Fibroblast of lung (primary cell): ENCODE measurements at regions not wholly inside any gene's neighbourhood (a gene's known extent, or its start where the extent isn't known, plus 50 kb on each side); places are given as distances from the start of the nearest gene placed in this dataset.

Source experiments
- DNase-seq, 2 donors: peaks; one replicate each; pipeline versions ENCODE4 v3.0.0 to v3.0.0-alpha.2; 2010; ENCODE audit warnings: low read depth in 2 of 2
- H2AFZ ChIP-seq: 2 replicates; pipeline ENCODE4 v1.5.1; 2012; ENCODE audit warnings: low read length, control low read depth, inconsistent platforms
- H3K27ac ChIP-seq: 2 replicates; pipeline ENCODE4 v1.5.1; 2011; ENCODE audit warnings: low read length, control low read depth; ENCODE audit not compliant: insufficient read depth
- H3K27me3 ChIP-seq: 2 replicates; pipeline ENCODE4 v1.5.1; 2011; ENCODE audit warnings: mild to moderate bottlenecking, low read length; ENCODE audit not compliant: control insufficient read depth, insufficient read depth
- H3K36me3 ChIP-seq: 2 replicates; pipeline ENCODE4 v1.5.1; 2011; ENCODE audit warnings: low read length; ENCODE audit not compliant: control insufficient read depth, insufficient read depth
- H3K4me1 ChIP-seq: 2 replicates; pipeline ENCODE4 v1.5.1; 2011; ENCODE audit warnings: low read length; ENCODE audit not compliant: control insufficient read depth, insufficient read depth; ENCODE audit errors: extremely low read depth
- H3K4me2 ChIP-seq: 2 replicates; pipeline ENCODE4 v1.5.1; 2011; ENCODE audit warnings: low read length, control low read depth; ENCODE audit not compliant: insufficient read depth; ENCODE audit errors: extremely low read depth
- H3K4me3 ChIP-seq, 4 experiments: fragments of 200-600 bp in 1 of 4; sonication (generic) in 1 of 4; replicated peaks in 1 of 4; 2 replicates each; pipeline ENCODE4 v1.5.1; 2011 to 2016; ENCODE audit warnings: low read length in 4 of 4, low read depth in 3 of 4, mild to moderate bottlenecking in 3 of 4, control low read depth in 2 of 4, inconsistent platforms in 1 of 4, mixed read lengths in 1 of 4; ENCODE audit not compliant: insufficient read depth in 1 of 4; ENCODE audit errors: control extremely low read depth in 1 of 4
- H3K79me2 ChIP-seq: 2 replicates; pipeline ENCODE4 v1.5.1; 2012; ENCODE audit warnings: mild to moderate bottlenecking, low read length, inconsistent platforms; ENCODE audit not compliant: control insufficient read depth, insufficient read depth
- H3K9ac ChIP-seq: 2 replicates; pipeline ENCODE4 v1.5.1; 2011; ENCODE audit warnings: mild to moderate bottlenecking, low read length, control low read depth; ENCODE audit not compliant: insufficient read depth
- H3K9me3 ChIP-seq: 2 replicates; pipeline ENCODE4 v1.5.1; 2012; ENCODE audit warnings: low read depth, low read length; ENCODE audit not compliant: control insufficient read depth, insufficient read depth
- H4K20me1 ChIP-seq: 2 replicates; pipeline ENCODE4 v1.5.1; 2011; ENCODE audit warnings: low read length; ENCODE audit not compliant: control insufficient read depth, insufficient read depth; ENCODE audit errors: extremely low read depth
- EZH2 ChIP-seq: IDR thresholded peaks from 2 replicates; pipeline ENCODE4 v1.5.1; 2012; ENCODE audit warnings: low read length, control low read depth, mild to moderate bottlenecking; ENCODE audit errors: missing control alignments
- TF ChIP-seq, protein P1 (sequence below), 2 donors: IDR thresholded peaks in 1 of 2; conservative IDR thresholded peaks in 1 of 2; 1 replicate in 1 of 2; 2 replicates in 1 of 2; pipeline ENCODE4 v1.5.1; 2011 to 2012; ENCODE audit warnings: low read length in 2 of 2, control low read depth in 1 of 2, inconsistent platforms in 1 of 2, low read depth in 1 of 2, mild to moderate bottlenecking in 1 of 2

DNA sequence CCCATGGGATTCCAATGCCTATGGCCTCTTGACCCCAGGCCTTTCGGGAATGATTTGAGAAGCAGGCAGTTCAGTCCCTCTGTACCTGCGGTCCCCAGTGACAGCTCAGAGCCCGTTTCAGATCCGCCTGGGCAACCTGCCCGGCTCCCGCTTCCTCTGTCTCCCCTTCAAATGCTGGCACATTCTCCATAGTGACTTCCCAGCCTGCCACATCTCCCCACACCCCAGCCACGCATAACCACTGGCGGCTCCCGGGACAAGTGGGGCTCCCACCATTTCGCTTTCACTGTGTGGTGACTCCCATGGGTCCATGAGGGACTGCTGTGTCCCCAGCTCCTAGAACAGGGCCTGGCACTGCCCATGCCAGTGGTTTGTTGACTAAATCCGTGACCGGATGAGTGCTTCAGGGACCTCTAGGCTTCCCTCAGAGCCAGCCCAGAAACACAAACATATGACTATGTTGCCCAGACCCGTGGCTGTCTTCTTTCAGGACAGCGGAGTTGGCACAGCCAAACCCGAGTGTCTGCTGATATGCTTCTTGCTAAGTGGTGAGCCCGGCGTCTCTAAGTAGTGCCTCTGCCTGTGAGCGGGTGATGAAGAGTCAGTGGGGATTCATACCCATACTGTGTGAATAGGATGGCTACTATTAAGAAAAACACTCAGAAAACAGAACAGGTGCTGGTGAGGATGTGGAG lies 91.2 kb downstream of the GLI2 start:
- no peaks in the 10 kb centered on the region for H3K27me3 ChIP-seq
- peaks cover 16% of the 10 kb centered on the region for H3K79me2 ChIP-seq
- no peak for TF ChIP-seq EZH2
- TF ChIP-seq, protein P1, sequence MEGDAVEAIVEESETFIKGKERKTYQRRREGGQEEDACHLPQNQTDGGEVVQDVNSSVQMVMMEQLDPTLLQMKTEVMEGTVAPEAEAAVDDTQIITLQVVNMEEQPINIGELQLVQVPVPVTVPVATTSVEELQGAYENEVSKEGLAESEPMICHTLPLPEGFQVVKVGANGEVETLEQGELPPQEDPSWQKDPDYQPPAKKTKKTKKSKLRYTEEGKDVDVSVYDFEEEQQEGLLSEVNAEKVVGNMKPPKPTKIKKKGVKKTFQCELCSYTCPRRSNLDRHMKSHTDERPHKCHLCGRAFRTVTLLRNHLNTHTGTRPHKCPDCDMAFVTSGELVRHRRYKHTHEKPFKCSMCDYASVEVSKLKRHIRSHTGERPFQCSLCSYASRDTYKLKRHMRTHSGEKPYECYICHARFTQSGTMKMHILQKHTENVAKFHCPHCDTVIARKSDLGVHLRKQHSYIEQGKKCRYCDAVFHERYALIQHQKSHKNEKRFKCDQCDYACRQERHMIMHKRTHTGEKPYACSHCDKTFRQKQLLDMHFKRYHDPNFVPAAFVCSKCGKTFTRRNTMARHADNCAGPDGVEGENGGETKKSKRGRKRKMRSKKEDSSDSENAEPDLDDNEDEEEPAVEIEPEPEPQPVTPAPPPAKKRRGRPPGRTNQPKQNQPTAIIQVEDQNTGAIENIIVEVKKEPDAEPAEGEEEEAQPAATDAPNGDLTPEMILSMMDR (conservative IDR thresholded peaks at IDR 0.05 in 1 of 2, IDR thresholded peaks at IDR 0.05 in 1 of 2; ENCODE audit: low read depth in 1 of 2, low read length in 2 of 2), result no peak
- no peaks in the 10 kb centered on the region for H3K36me3 ChIP-seq
- peaks cover 20% of the 10 kb centered on the region for H3K4me1 ChIP-seq
- peak overlapping the region; percentile 34 for H3K27ac ChIP-seq
- H4K20me1 ChIP-seq, result no peaks in the 10 kb centered on the region
- DNase-seq, result peak in 1 of 2 donors; percentile 21
- no peaks in the 10 kb centered on the region for H3K9me3 ChIP-seq
- H2AFZ ChIP-seq, result no peak overlapping the region
- no peak overlapping the region for H3K9ac ChIP-seq
- H3K4me3 ChIP-seq, result no peak overlapping the region
- peak overlapping the region; percentile 78 for H3K4me2 ChIP-seq

DNA sequence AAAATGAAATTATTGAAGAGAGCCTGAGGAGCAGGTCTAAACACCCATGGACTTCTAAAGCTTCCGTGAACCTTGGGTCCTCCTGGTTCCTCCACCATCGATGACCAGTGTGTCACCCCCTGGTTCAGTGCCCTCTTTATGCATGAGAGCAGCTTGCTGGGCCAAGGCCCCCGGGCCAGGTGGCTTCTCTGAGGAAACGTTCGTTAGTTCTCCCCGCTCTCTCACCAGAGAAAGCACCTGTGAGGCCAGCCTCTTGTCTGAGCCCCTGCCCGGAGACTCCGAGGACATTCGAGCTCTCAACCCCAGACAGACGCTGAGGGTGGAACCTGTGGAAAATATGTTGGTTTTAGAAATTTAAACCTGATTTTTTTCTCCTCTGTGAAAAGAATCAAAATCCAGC lies 92.4 kb downstream of the GLI2 start:
- H3K4me1 ChIP-seq, result peaks cover 20% of the 10 kb centered on the region
- no peak overlapping the region for H3K9ac ChIP-seq
- no peak overlapping the region for H2AFZ ChIP-seq
- no peak for DNase-seq
- no peaks in the 10 kb centered on the region for H3K9me3 ChIP-seq
- H4K20me1 ChIP-seq, result no peaks in the 10 kb centered on the region
- H3K27me3 ChIP-seq, result no peaks in the 10 kb centered on the region
- H3K27ac ChIP-seq, result no peak overlapping the region
- no peaks in the 10 kb centered on the region for H3K36me3 ChIP-seq
- no peak overlapping the region for H3K4me3 ChIP-seq
- peaks cover 13% of the 10 kb centered on the region for H3K79me2 ChIP-seq
- no peak overlapping the region for H3K4me2 ChIP-seq
- no peak for TF ChIP-seq EZH2
- TF ChIP-seq, protein P1 (conservative IDR thresholded peaks at IDR 0.05 in 1 of 2, IDR thresholded peaks at IDR 0.05 in 1 of 2; ENCODE audit: low read depth in 1 of 2, low read length in 2 of 2), result no peak

DNA sequence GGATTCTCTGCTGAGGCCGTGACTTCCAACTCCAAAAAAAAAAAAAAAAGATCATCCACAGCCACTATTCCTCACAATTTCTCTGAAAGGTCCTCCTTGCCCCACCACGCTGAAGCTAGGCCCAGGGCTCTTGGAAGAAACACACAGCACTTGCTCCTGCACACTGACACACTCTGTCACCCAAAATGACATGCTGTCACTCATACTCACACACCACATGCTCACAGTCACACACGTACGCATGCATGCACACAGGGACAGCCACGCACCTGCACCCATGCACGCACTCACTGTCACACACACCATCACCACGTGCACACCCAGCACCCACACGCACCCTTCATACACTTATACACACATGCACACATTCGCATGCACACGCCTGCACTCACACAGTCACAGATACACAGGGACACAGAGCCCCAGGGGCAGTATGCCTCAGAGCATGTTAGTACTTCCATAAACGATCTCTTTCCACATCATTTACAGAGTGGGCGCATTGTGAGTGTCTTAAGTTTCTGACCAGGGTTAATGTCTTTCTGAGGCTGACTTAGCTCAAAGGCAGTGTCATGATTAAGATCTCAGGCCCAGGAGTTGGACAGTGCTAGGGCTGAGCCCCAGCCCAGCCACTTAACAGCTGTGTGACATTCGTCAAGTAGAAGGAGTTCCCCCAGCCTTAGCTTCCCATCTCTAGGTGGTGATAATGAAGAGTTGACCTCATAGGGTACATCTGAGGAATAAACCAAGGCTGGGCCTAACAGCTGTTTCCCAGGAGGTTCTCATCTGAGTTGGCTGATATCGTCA lies 93.4 kb downstream of the GLI2 start:
- no peaks in the 10 kb centered on the region for H3K27me3 ChIP-seq
- no peak overlapping the region for H3K27ac ChIP-seq
- H3K79me2 ChIP-seq, result peaks cover 13% of the 10 kb centered on the region
- no peak overlapping the region for H3K4me3 ChIP-seq
- no peak overlapping the region for H3K9ac ChIP-seq
- H4K20me1 ChIP-seq, result no peaks in the 10 kb centered on the region
- no peaks in the 10 kb centered on the region for H3K36me3 ChIP-seq
- H3K9me3 ChIP-seq, result no peaks in the 10 kb centered on the region
- H3K4me2 ChIP-seq, result no peak overlapping the region
- DNase-seq, result no peak
- H3K4me1 ChIP-seq, result peaks cover 20% of the 10 kb centered on the region
- no peak for TF ChIP-seq EZH2
- TF ChIP-seq, protein P1 (conservative IDR thresholded peaks at IDR 0.05 in 1 of 2, IDR thresholded peaks at IDR 0.05 in 1 of 2; ENCODE audit: low read depth in 1 of 2, low read length in 2 of 2), result no peak
- no peak overlapping the region for H2AFZ ChIP-seq
